HT-29 (cell line): ENCODE measurements at regions not wholly inside any gene's neighbourhood (a gene's known extent, or its start where the extent isn't known, plus 50 kb on each side); places are given as distances from the start of the nearest gene placed in this dataset.

Source experiments
- DNase-seq: peaks from one replicate; pipeline ENCODE4 v3.0.0-alpha.2; 2015; ENCODE audit warnings: low spot score

GRCh38 chr3:107062787-107063186 is 314.5 kb upstream of the CCDC54 start:
- no peak for DNase-seq

- DNase-seq, result no peak
These were observed 313.9 kb upstream of the CCDC54 start for GRCh38 chr3:107063351-107063750.

- peak; percentile 88 for DNase-seq
These were observed 312.7 kb upstream of the CCDC54 start for GRCh38 chr3:107064405-107065060.

GRCh38 chr3:107065094-107065861 is 312.0 kb upstream of the CCDC54 start:
- no peak for DNase-seq

- DNase-seq, result no peak
These were observed 309.8 kb upstream of the CCDC54 start for GRCh38 chr3:107067421-107067820.

- DNase-seq, result no peak
These were observed 308.3 kb upstream of the CCDC54 start for GRCh38 chr3:107068980-107069379.

GRCh38 chr3:107076946-107077345 is 300.3 kb upstream of the CCDC54 start:
- no peak for DNase-seq

- DNase-seq, result no peak
These were observed 299.8 kb upstream of the CCDC54 start for GRCh38 chr3:107077391-107077790.

- no peak for DNase-seq
These were observed 294.7 kb upstream of the CCDC54 start for GRCh38 chr3:107082527-107082926.

- DNase-seq, result no peak
These were observed 292.0 kb upstream of the CCDC54 start for GRCh38 chr3:107085261-107085660.

GRCh38 chr3:107092121-107092520 is 285.1 kb upstream of the CCDC54 start:
- DNase-seq, result no peak

- no peak for DNase-seq
These were observed 278.4 kb upstream of the CCDC54 start for GRCh38 chr3:107098864-107099263.

- DNase-seq, result no peak
These were observed 277.1 kb upstream of the CCDC54 start for GRCh38 chr3:107100137-107100536.

GRCh38 chr3:107100573-107100972 is 276.7 kb upstream of the CCDC54 start:
- DNase-seq, result no peak

GRCh38 chr3:107103786-107104185 is 273.5 kb upstream of the CCDC54 start:
- DNase-seq, result no peak

- DNase-seq, result no peak
These were observed 270.9 kb upstream of the CCDC54 start for GRCh38 chr3:107106316-107106715.

- no peak for DNase-seq
These were observed 270.3 kb upstream of the CCDC54 start for GRCh38 chr3:107106907-107107306.

GRCh38 chr3:107110596-107111305 is 266.5 kb upstream of the CCDC54 start:
- no peak for DNase-seq

GRCh38 chr3:107111872-107112271 is 265.4 kb upstream of the CCDC54 start:
- DNase-seq, result no peak

GRCh38 chr3:107112356-107112755 is 264.9 kb upstream of the CCDC54 start:
- DNase-seq, result no peak

GRCh38 chr3:107116251-107116650 is 261.0 kb upstream of the CCDC54 start:
- no peak for DNase-seq

GRCh38 chr3:107117156-107117555 is 260.1 kb upstream of the CCDC54 start:
- DNase-seq, result no peak
